Testis (tissue), 2 donors: ENCODE measurements at regions not wholly inside any gene's neighbourhood (a gene's known extent, or its start where the extent isn't known, plus 50 kb on each side); places are given as distances from the start of the nearest gene placed in this dataset.

Experiments used
- DNase-seq: peaks from one replicate; pipeline ENCODE4 v3.0.0-alpha.2; 2019
- H3K27ac ChIP-seq, 2 donors: fragments of 200-600 bp; sonication (generic); one replicate each; pipeline ENCODE4 v1.5.1; 2019
- H3K27me3 ChIP-seq: fragments of 200-600 bp; sonication (generic); one replicate; pipeline ENCODE4 v1.5.1; 2019
- H3K36me3 ChIP-seq: fragments of 200-600 bp; sonication (generic); one replicate; pipeline ENCODE4 v1.5.1; 2017; ENCODE audit warnings: low read depth; ENCODE audit errors: missing control alignments
- H3K4me1 ChIP-seq: fragments of 200-600 bp; sonication (generic); one replicate; pipeline ENCODE4 v1.5.1; 2019
- H3K4me3 ChIP-seq, 2 donors: fragments of 200-600 bp; sonication (generic); one replicate each; pipeline ENCODE4 v1.5.1; 2017 to 2019
- H3K9me3 ChIP-seq: fragments of 200-600 bp; sonication (generic); one replicate; pipeline ENCODE4 v1.5.1; 2017
- CTCF ChIP-seq, 3 experiments: fragments of 450-650 bp in 2 of 3; fragments of 200-600 bp in 1 of 3; sonication (generic) in 1 of 3; IDR thresholded peaks; one replicate each; pipeline ENCODE4 v1.5.1; 2016 to 2019; ENCODE audit warnings: antibody characterized with exemption in 3 of 3, mild to moderate bottlenecking in 2 of 3, moderate library complexity in 1 of 3
- POLR2A ChIP-seq: fragments of 450-650 bp; IDR thresholded peaks from one replicate; pipeline ENCODE4 v1.6.1; 2017; ENCODE audit warnings: antibody characterized with exemption, mild to moderate bottlenecking, moderate library complexity
- WGBS, 2 donors: methylation state at CpG; one replicate each; pipeline ENCODE4 v1.1.5; 2018; 5-methylcytosine and 5-hydroxymethylcytosine counted together
- intact Hi-C: fragments of 100-400 bp; cut with DNase I; formaldehyde crosslinking; loops from one replicate; pipeline ENCODE4 v1.15.1; 2023; ENCODE audit warnings: low total_unique reads

GRCh38 chr2:238582159-238582558 is 155.4 kb downstream of the ASB1 start:
- TF ChIP-seq POLR2A (no peak), CTCF (IDR thresholded peaks at IDR 0.05) (no peak)
- 53 to 63% methylated on average over 1 of the region's 1 CpG for WGBS, 2 donors
- Histone ChIP-seq H3K4me3 (no peak overlapping the region), H3K36me3 (no peaks in the 10 kb centered on the region), H3K27ac (no peak overlapping the region), H3K4me1 (no peaks in the 10 kb centered on the region), H3K27me3 (no peaks in the 10 kb centered on the region), H3K9me3 (no peaks in the 10 kb centered on the region)
- DNase-seq = no peak
- intact Hi-C loops = no loop called here

- Histone ChIP-seq H3K27ac (no peak overlapping the region), H3K36me3 (no peaks in the 10 kb centered on the region), H3K4me1 (no peaks in the 10 kb centered on the region), H3K9me3 (no peaks in the 10 kb centered on the region), H3K27me3 (no peaks in the 10 kb centered on the region), H3K4me3 (no peak overlapping the region)
- no peak for TF ChIP-seq CTCF (IDR thresholded peaks at IDR 0.05)
- TF ChIP-seq POLR2A = no peak
- no peak for DNase-seq
- intact Hi-C loops = no loop called here
- 94 to 97% methylated on average over 4 of the region's 4 CpGs for WGBS, 2 donors
These were observed 157.9 kb downstream of the ASB1 start for GRCh38 chr2:238584617-238585016.

- TF ChIP-seq CTCF (IDR thresholded peaks at IDR 0.05) = no peak
- no peak for TF ChIP-seq POLR2A
- intact Hi-C loops = no loop called here
- Histone ChIP-seq H3K4me3 (no peak overlapping the region), H3K9me3 (no peaks in the 10 kb centered on the region), H3K4me1 (no peaks in the 10 kb centered on the region), H3K27ac (no peak overlapping the region), H3K27me3 (no peaks in the 10 kb centered on the region), H3K36me3 (no peaks in the 10 kb centered on the region)
- DNase-seq = no peak
- 66 to 70% methylated on average over 25 to 34 of the region's 34 CpGs for WGBS, 2 donors
These were observed 159.4 kb downstream of the ASB1 start for GRCh38 chr2:238585836-238586821.

GRCh38 chr2:238586931-238587775 is 160.4 kb downstream of the ASB1 start:
- intact Hi-C loops = no loop called here
- Histone ChIP-seq H3K36me3 (no peaks in the 10 kb centered on the region), H3K27ac (no peak overlapping the region), H3K4me1 (no peaks in the 10 kb centered on the region), H3K4me3 (no peak overlapping the region), H3K9me3 (no peaks in the 10 kb centered on the region), H3K27me3 (no peaks in the 10 kb centered on the region)
- WGBS, 2 donors = 85 to 89% methylated on average over 13 to 16 of the region's 16 CpGs
- DNase-seq = no peak
- TF ChIP-seq CTCF (IDR thresholded peaks at IDR 0.05) (no peak), POLR2A (no peak)
